HEK293 (cell line): ENCODE measurements at regions not wholly inside any gene's neighbourhood (a gene's known extent, or its start where the extent isn't known, plus 50 kb on each side); places are given as distances from the start of the nearest gene placed in this dataset.

Experiments used
- CTCF ChIA-PET: fragments of 350-600 bp; formaldehyde crosslinking; extraction: SDS; loops from one replicate; lab custom pipeline; 2021; ENCODE audit warnings: antibody characterized with exemption; lab: Yijun Ruan, JAX
- POLR2A ChIA-PET: fragments of 300-600 bp; formaldehyde crosslinking; extraction: SDS; loops from one replicate; lab custom pipeline; 2020; ENCODE audit warnings: antibody characterized with exemption, inconsistent platforms; lab: Yijun Ruan, JAX
- H3K27ac ChIP-seq: fragments of 200-500 bp; sonication (Bioruptor generic); 2 replicates; pipeline ENCODE4 v1.5.1; 2014; ENCODE audit warnings: low read depth, low read length, control low read depth, inconsistent platforms; ENCODE audit errors: extremely low read depth
- H3K36me3 ChIP-seq, 2 experiments: fragments of 200-500 bp in 1 of 2; sonication (Bioruptor generic) in 1 of 2; 1 replicate in 1 of 2; 2 replicates in 1 of 2; pipeline ENCODE4 v1.5.1; 2014 to 2017; ENCODE audit warnings: inconsistent platforms in 2 of 2, low read length in 2 of 2; ENCODE audit not compliant: control insufficient read depth in 2 of 2, insufficient read depth in 1 of 2
- H3K4me1 ChIP-seq: fragments of 200-500 bp; sonication (Bioruptor generic); 2 replicates; pipeline ENCODE4 v1.5.1; 2014; ENCODE audit warnings: mild to moderate bottlenecking, low read length, inconsistent platforms; ENCODE audit not compliant: control insufficient read depth, insufficient read depth
- H3K4me3 ChIP-seq: 2 replicates; pipeline ENCODE4 v1.5.1; 2011; ENCODE audit warnings: low read depth, mild to moderate bottlenecking, control low read depth, low read length, moderate library complexity
- H3K9me3 ChIP-seq: fragments of 200-500 bp; sonication (Bioruptor generic); 2 replicates; pipeline ENCODE4 v1.5.1; 2014; ENCODE audit warnings: low read depth, low read length, inconsistent platforms; ENCODE audit not compliant: control insufficient read depth, insufficient read depth
- GLIS2 ChIP-seq: fragments of 450-650 bp; formaldehyde crosslinking; IDR thresholded peaks from 2 replicates; pipeline ENCODE4 v1.5.1; 2016; ENCODE audit warnings: missing biosample characterization, missing genetic modification characterization
- MYNN ChIP-seq: fragments of 450-650 bp; formaldehyde crosslinking; IDR thresholded peaks from 2 replicates; pipeline ENCODE4 v1.5.1; 2016; ENCODE audit warnings: missing biosample characterization, missing genetic modification characterization, borderline replicate concordance
- ZBTB20 ChIP-seq: fragments of 450-650 bp; formaldehyde crosslinking; IDR thresholded peaks from 2 replicates; pipeline ENCODE4 v1.5.1; 2016; ENCODE audit warnings: missing biosample characterization, missing genetic modification characterization
- ZBTB8A ChIP-seq: fragments of 450-650 bp; formaldehyde crosslinking; IDR thresholded peaks from 2 replicates; pipeline ENCODE4 v1.5.1; 2016; ENCODE audit warnings: missing biosample characterization, missing genetic modification characterization
- ZFP41 ChIP-seq: fragments of 450-650 bp; formaldehyde crosslinking; IDR thresholded peaks from 2 replicates; pipeline ENCODE4 v1.5.1; 2016; ENCODE audit warnings: missing biosample characterization, missing genetic modification characterization, borderline replicate concordance
- ZNF146 ChIP-seq: fragments of 450-650 bp; formaldehyde crosslinking; IDR thresholded peaks from 2 replicates; pipeline ENCODE4 v1.5.1; 2016; ENCODE audit warnings: missing biosample characterization, missing genetic modification characterization
- ZNF214 ChIP-seq: fragments of 450-650 bp; formaldehyde crosslinking; IDR thresholded peaks from 2 replicates; pipeline ENCODE4 v1.5.1; 2017; ENCODE audit warnings: missing biosample characterization, mild to moderate bottlenecking, missing genetic modification characterization, borderline replicate concordance
- ZNF239 ChIP-seq: fragments of 450-650 bp; formaldehyde crosslinking; IDR thresholded peaks from 2 replicates; pipeline ENCODE4 v1.5.1; 2016; ENCODE audit warnings: missing biosample characterization, missing genetic modification characterization
- ZNF266 ChIP-seq: fragments of 450-650 bp; formaldehyde crosslinking; IDR thresholded peaks from 2 replicates; pipeline ENCODE4 v1.5.1; 2016; ENCODE audit warnings: missing biosample characterization, missing genetic modification characterization, low read depth
- ZNF280D ChIP-seq: fragments of 450-650 bp; formaldehyde crosslinking; IDR thresholded peaks from 2 replicates; pipeline ENCODE4 v1.5.1; 2016; ENCODE audit warnings: missing biosample characterization, missing genetic modification characterization
- ZNF324 ChIP-seq: fragments of 450-650 bp; formaldehyde crosslinking; IDR thresholded peaks from 2 replicates; pipeline ENCODE4 v1.5.1; 2016; ENCODE audit warnings: missing biosample characterization, missing genetic modification characterization
- ZNF335 ChIP-seq: fragments of 450-650 bp; formaldehyde crosslinking; conservative IDR thresholded peaks from 2 replicates; pipeline ENCODE4 v1.5.1; 2016; ENCODE audit warnings: missing biosample characterization, missing genetic modification characterization
- ZNF449 ChIP-seq: fragments of 450-650 bp; formaldehyde crosslinking; IDR thresholded peaks from 2 replicates; pipeline ENCODE4 v1.5.1; 2017; ENCODE audit warnings: missing biosample characterization, mild to moderate bottlenecking, missing genetic modification characterization, moderate library complexity
- ZNF549 ChIP-seq: fragments of 450-650 bp; IDR thresholded peaks from 2 replicates; pipeline ENCODE4 v1.5.1; 2018; ENCODE audit warnings: missing biosample characterization, missing genetic modification characterization, mild to moderate bottlenecking, inconsistent platforms, moderate library complexity
- ZNF610 ChIP-seq: fragments of 450-650 bp; formaldehyde crosslinking; IDR thresholded peaks from 2 replicates; pipeline ENCODE4 v1.5.1; 2016; ENCODE audit warnings: missing biosample characterization, missing genetic modification characterization, borderline replicate concordance
- ZNF624 ChIP-seq: fragments of 450-650 bp; formaldehyde crosslinking; IDR thresholded peaks from 2 replicates; pipeline ENCODE4 v1.5.1; 2017; ENCODE audit warnings: missing biosample characterization, missing genetic modification characterization
- ZNF677 ChIP-seq: fragments of 450-650 bp; IDR thresholded peaks from 2 replicates; pipeline ENCODE4 v1.5.0; 2018; ENCODE audit warnings: missing biosample characterization, mild to moderate bottlenecking, missing genetic modification characterization, moderate library complexity
- ZNF704 ChIP-seq: fragments of 450-650 bp; formaldehyde crosslinking; IDR thresholded peaks from 2 replicates; pipeline ENCODE4 v1.5.1; 2016; ENCODE audit warnings: missing biosample characterization, missing genetic modification characterization
- ZNF768 ChIP-seq: fragments of 450-650 bp; formaldehyde crosslinking; IDR thresholded peaks from 2 replicates; pipeline ENCODE4 v1.5.1; 2018; ENCODE audit warnings: missing biosample characterization, mild to moderate bottlenecking, missing genetic modification characterization
- TF ChIP-seq, protein P1 (sequence below): fragments of 450-650 bp; formaldehyde crosslinking; IDR thresholded peaks from 2 replicates; pipeline ENCODE4 v1.5.1; 2016; ENCODE audit warnings: missing biosample characterization, missing genetic modification characterization
- TF ChIP-seq, protein P2 (sequence below): fragments of 450-650 bp; formaldehyde crosslinking; IDR thresholded peaks from 2 replicates; pipeline ENCODE4 v1.5.1; 2016; ENCODE audit warnings: missing biosample characterization, missing genetic modification characterization
- TF ChIP-seq, protein P3 (sequence below): fragments of 450-650 bp; IDR thresholded peaks from 2 replicates; pipeline ENCODE4 v1.5.1; 2018; ENCODE audit warnings: missing biosample characterization, mild to moderate bottlenecking, missing genetic modification characterization

DNA sequence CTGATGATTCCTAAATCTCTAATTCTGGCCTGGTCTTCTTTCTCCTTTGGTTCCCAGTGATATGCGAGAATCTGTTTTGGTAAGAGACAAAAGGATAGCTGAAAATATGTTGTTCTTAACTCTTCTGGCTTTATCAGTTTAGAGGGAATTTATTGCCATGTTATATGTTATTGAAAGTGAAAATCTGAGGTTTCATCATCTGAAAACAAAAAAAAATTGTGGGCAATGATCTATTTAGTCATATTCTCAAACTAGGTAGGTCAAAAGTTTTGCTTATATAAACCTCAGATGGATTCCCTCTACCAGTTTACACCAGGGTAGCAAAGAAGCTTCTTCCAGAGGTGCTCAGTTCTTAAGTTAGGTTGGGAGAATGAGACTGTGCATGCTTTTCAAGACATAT, 103.6 kb downstream of the ITM2A start:
- H3K9me3 ChIP-seq, result no peaks in the 10 kb centered on the region
- no peaks in the 10 kb centered on the region for H3K36me3 ChIP-seq
- no peaks in the 10 kb centered on the region for H3K4me1 ChIP-seq
- H3K27ac ChIP-seq, result no peak overlapping the region
- ChIA-PET CTCF (no interaction called here), POLR2A (no interaction called here)
- TF ChIP-seq ZNF266 (tag by site-specific recombination) (no peak), MYNN (tag by site-specific recombination) (no peak), ZNF324 (tag by site-specific recombination) (no peak), ZNF768 (tag by site-specific recombination) (no peak), ZNF549 (tag by site-specific recombination) (no peak), ZNF704 (tag by site-specific recombination) (no peak), ZNF239 (tag by site-specific recombination) (no peak), ZNF677 (tag by site-specific recombination) (no peak), GLIS2 (tag by site-specific recombination) (no peak)
- TF ChIP-seq, protein P1, sequence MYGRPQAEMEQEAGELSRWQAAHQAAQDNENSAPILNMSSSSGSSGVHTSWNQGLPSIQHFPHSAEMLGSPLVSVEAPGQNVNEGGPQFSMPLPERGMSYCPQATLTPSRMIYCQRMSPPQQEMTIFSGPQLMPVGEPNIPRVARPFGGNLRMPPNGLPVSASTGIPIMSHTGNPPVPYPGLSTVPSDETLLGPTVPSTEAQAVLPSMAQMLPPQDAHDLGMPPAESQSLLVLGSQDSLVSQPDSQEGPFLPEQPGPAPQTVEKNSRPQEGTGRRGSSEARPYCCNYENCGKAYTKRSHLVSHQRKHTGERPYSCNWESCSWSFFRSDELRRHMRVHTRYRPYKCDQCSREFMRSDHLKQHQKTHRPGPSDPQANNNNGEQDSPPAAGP (tag by site-specific recombination), result no peak
- TF ChIP-seq, protein P2, sequence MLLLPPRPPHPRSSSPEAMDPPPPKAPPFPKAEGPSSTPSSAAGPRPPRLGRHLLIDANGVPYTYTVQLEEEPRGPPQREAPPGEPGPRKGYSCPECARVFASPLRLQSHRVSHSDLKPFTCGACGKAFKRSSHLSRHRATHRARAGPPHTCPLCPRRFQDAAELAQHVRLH (tag by site-specific recombination), result no peak
- no peak overlapping the region for H3K4me3 ChIP-seq

GRCh38 chrX:79259073-79259689, 108.0 kb downstream of the ITM2A start:
- H3K27ac ChIP-seq, result no peak overlapping the region
- POLR2A ChIA-PET, result no interaction called here
- H3K9me3 ChIP-seq, result peaks cover 2% of the 10 kb centered on the region
- no peak for TF ChIP-seq ZNF624
- TF ChIP-seq, protein P3, sequence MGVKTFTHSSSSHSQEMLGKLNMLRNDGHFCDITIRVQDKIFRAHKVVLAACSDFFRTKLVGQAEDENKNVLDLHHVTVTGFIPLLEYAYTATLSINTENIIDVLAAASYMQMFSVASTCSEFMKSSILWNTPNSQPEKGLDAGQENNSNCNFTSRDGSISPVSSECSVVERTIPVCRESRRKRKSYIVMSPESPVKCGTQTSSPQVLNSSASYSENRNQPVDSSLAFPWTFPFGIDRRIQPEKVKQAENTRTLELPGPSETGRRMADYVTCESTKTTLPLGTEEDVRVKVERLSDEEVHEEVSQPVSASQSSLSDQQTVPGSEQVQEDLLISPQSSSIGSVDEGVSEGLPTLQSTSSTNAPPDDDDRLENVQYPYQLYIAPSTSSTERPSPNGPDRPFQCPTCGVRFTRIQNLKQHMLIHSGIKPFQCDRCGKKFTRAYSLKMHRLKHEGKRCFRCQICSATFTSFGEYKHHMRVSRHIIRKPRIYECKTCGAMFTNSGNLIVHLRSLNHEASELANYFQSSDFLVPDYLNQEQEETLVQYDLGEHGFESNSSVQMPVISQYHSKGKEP, result no peak
- no peak for TF ChIP-seq ZNF335 (tag by site-specific recombination)
- TF ChIP-seq ZNF146 (tag by site-specific recombination), result no peak
- TF ChIP-seq ZNF324 (tag by site-specific recombination), result no peak
- TF ChIP-seq ZBTB8A, result no peak
- no peak for TF ChIP-seq ZNF610 (tag by site-specific recombination)
- H3K4me3 ChIP-seq, result no peak overlapping the region
- H3K4me1 ChIP-seq, result no peaks in the 10 kb centered on the region
- H3K36me3 ChIP-seq, result no peaks in the 10 kb centered on the region
- CTCF ChIA-PET, result interaction anchor here (1.1 kb wide), 1 partner anchor 178 kb away, joined by 6 read pairs; no protein-coding TSS in a partner anchor

- ChIA-PET CTCF (interaction anchor here (0.6 kb wide), 1 partner anchor 160 kb away, joined by 3 read pairs; no protein-coding TSS in a partner anchor), POLR2A (no interaction called here)
- no peaks in the 10 kb centered on the region for H3K36me3 ChIP-seq
- H3K4me1 ChIP-seq, result no peaks in the 10 kb centered on the region
- no peak overlapping the region for H3K4me3 ChIP-seq
- no peak overlapping the region for H3K27ac ChIP-seq
- no peaks in the 10 kb centered on the region; the same call in none of the 2 replicates for H3K9me3 ChIP-seq
- TF ChIP-seq ZFP41 (no peak), ZNF280D (tag by site-specific recombination) (no peak), ZBTB20 (tag by site-specific recombination) (no peak), ZNF214 (tag by site-specific recombination) (no peak), ZNF449 (tag by site-specific recombination) (no peak)
Observed at GRCh38 chrX:79243691-79244090, 99.2 kb downstream of the GPR174 start.
